ENCODE measurements at regions not wholly inside any gene's neighbourhood (a gene's known extent, or its start where the extent isn't known, plus 50 kb on each side); places are given as distances from the start of the nearest gene placed in this dataset.

GRCh38 chr5:17878541-17878940, 244.3 kb downstream of the TAF11L14 start:
- Mint-ChIP-seq H3K4me3 (ENCODE audit: low read depth, unreplicated experiment) (no peak overlapping the region), H3K27ac (ENCODE audit: unreplicated experiment) (no peak overlapping the region), H3K4me1 (ENCODE audit: low read depth, unreplicated experiment) (no peaks in the 10 kb centered on the region), H3K27me3 (ENCODE audit: unreplicated experiment) (no peaks in the 10 kb centered on the region), H3K9me3 (ENCODE audit: low read depth, unreplicated experiment) (peaks cover 9% of the 10 kb centered on the region), H3K36me3 (ENCODE audit: insufficient read depth, unreplicated experiment) (no peaks in the 10 kb centered on the region)
- intact Hi-C loops (cut with micrococcal nuclease; ENCODE audit: unreplicated experiment) = no loop called here
- BruUV-seq (replicated peaks) = no TSS peak
- TF ChIP-seq, protein P1, sequence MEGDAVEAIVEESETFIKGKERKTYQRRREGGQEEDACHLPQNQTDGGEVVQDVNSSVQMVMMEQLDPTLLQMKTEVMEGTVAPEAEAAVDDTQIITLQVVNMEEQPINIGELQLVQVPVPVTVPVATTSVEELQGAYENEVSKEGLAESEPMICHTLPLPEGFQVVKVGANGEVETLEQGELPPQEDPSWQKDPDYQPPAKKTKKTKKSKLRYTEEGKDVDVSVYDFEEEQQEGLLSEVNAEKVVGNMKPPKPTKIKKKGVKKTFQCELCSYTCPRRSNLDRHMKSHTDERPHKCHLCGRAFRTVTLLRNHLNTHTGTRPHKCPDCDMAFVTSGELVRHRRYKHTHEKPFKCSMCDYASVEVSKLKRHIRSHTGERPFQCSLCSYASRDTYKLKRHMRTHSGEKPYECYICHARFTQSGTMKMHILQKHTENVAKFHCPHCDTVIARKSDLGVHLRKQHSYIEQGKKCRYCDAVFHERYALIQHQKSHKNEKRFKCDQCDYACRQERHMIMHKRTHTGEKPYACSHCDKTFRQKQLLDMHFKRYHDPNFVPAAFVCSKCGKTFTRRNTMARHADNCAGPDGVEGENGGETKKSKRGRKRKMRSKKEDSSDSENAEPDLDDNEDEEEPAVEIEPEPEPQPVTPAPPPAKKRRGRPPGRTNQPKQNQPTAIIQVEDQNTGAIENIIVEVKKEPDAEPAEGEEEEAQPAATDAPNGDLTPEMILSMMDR (IDR thresholded peaks at IDR 0.05; ENCODE audit: unreplicated experiment) = no peak
- CTCF ChIA-PET = no interaction called here
- DNase-seq = no peak

DNA sequence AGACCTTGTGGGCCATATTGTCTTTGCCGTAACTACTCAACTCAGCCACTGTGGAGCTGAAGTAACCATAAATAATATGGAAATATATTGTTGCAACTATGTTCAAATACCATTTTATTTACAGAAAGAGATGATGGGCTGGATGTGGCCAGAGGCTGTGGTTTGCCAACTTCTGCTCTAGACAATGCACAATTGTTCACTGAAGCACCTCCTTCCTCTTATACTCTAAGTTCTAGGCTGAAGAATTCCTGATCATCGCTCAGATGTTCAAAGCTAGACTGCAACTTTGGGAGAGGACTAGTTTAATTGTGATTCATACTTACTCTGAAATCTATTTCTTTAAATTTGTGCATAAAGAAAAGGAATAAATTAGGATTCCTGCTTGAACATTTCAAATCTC, 245.0 kb downstream of the TAF11L14 start:
- TF ChIP-seq, protein P1 (IDR thresholded peaks at IDR 0.05; ENCODE audit: unreplicated experiment) = no peak
- no peak overlapping the region for H3K27ac Mint-ChIP-seq (ENCODE audit: unreplicated experiment)

DNA sequence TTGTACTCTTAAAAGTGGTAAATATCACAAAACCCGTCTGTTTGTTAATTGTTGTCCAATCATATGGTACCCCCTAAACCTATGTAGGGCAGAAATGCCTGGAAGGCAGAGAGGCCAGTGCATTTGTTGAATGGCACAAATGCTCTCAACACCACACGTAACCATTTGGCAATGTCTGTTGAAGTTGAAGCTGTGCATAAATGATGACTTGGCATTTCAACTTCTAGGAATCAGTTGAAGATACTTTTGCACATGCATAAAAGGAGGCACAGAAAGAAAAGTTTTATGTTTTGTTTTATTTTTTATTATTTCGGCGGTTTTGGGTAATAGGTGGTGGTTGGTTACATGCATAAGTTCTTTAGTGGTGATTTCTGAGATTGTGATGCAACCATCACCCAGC, 246.6 kb downstream of the TAF11L14 start:
- Mint-ChIP-seq H3K27me3 (ENCODE audit: unreplicated experiment) (no peaks in the 10 kb centered on the region), H3K4me1 (ENCODE audit: low read depth, unreplicated experiment) (no peaks in the 10 kb centered on the region), H3K9me3 (ENCODE audit: low read depth, unreplicated experiment) (peaks cover 5% of the 10 kb centered on the region), H3K36me3 (ENCODE audit: insufficient read depth, unreplicated experiment) (no peaks in the 10 kb centered on the region), H3K27ac (ENCODE audit: unreplicated experiment) (no peak overlapping the region), H3K4me3 (ENCODE audit: low read depth, unreplicated experiment) (no peak overlapping the region)
- intact Hi-C loops (cut with micrococcal nuclease; ENCODE audit: unreplicated experiment) = no loop called here
- no peak for DNase-seq
- TF ChIP-seq, protein P1 (IDR thresholded peaks at IDR 0.05; ENCODE audit: unreplicated experiment) = no peak
- BruUV-seq (replicated peaks) = no TSS peak
- CTCF ChIA-PET = no interaction called here

More for the DNA sequence above, 245.0 kb downstream of the TAF11L14 start:
- Mint-ChIP-seq H3K27me3 (ENCODE audit: unreplicated experiment) (no peaks in the 10 kb centered on the region), H3K4me1 (ENCODE audit: low read depth, unreplicated experiment) (no peaks in the 10 kb centered on the region), H3K4me3 (ENCODE audit: low read depth, unreplicated experiment) (no peak overlapping the region), H3K36me3 (ENCODE audit: insufficient read depth, unreplicated experiment) (no peaks in the 10 kb centered on the region), H3K9me3 (ENCODE audit: low read depth, unreplicated experiment) (peaks cover 9% of the 10 kb centered on the region)
- CTCF ChIA-PET = no interaction called here
- DNase-seq = no peak
- intact Hi-C loops (cut with micrococcal nuclease; ENCODE audit: unreplicated experiment) = no loop called here
- no TSS peak for BruUV-seq (replicated peaks)

- Mint-ChIP-seq H3K36me3 (ENCODE audit: insufficient read depth, unreplicated experiment) (no peaks in the 10 kb centered on the region), H3K27ac (ENCODE audit: unreplicated experiment) (no peak overlapping the region), H3K4me1 (ENCODE audit: low read depth, unreplicated experiment) (no peaks in the 10 kb centered on the region), H3K9me3 (ENCODE audit: low read depth, unreplicated experiment) (peaks cover 9% of the 10 kb centered on the region), H3K27me3 (ENCODE audit: unreplicated experiment) (no peaks in the 10 kb centered on the region), H3K4me3 (ENCODE audit: low read depth, unreplicated experiment) (no peak overlapping the region)
- BruUV-seq (replicated peaks) = no TSS peak
- intact Hi-C loops (cut with micrococcal nuclease; ENCODE audit: unreplicated experiment) = no loop called here
- TF ChIP-seq, protein P1 (IDR thresholded peaks at IDR 0.05; ENCODE audit: unreplicated experiment) = no peak
- CTCF ChIA-PET = no interaction called here
- DNase-seq = no peak
These were observed 248.7 kb downstream of the TAF11L14 start for GRCh38 chr5:17882760-17883488.
